B cell (primary cell): ENCODE measurements at regions not wholly inside any gene's neighbourhood (a gene's known extent, or its start where the extent isn't known, plus 50 kb on each side); places are given as distances from the start of the nearest gene placed in this dataset.

Experiments used
- CTCF ChIP-seq: fragments of 200-600 bp; IDR thresholded peaks from one replicate; pipeline ENCODE4 v1.8.0; 2022; ENCODE audit warnings: antibody characterized with exemption, mild to moderate bottlenecking
- EZH2 ChIP-seq: IDR thresholded peaks from 2 replicates; pipeline ENCODE4 v1.6.1; 2012; ENCODE audit warnings: borderline replicate concordance, low read depth, mild to moderate bottlenecking, moderate library complexity, low read length; ENCODE audit not compliant: insufficient read depth, poor library complexity, severe bottlenecking

- TF ChIP-seq CTCF: no peak
- TF ChIP-seq EZH2: no peak
These were observed 276.5 kb upstream of the DPYD start for GRCh38 chr1:98197356-98197755.
